ENCODE measurements at regions not wholly inside any gene's neighbourhood (a gene's known extent, or its start where the extent isn't known, plus 50 kb on each side); places are given as distances from the start of the nearest gene placed in this dataset.

DNA sequence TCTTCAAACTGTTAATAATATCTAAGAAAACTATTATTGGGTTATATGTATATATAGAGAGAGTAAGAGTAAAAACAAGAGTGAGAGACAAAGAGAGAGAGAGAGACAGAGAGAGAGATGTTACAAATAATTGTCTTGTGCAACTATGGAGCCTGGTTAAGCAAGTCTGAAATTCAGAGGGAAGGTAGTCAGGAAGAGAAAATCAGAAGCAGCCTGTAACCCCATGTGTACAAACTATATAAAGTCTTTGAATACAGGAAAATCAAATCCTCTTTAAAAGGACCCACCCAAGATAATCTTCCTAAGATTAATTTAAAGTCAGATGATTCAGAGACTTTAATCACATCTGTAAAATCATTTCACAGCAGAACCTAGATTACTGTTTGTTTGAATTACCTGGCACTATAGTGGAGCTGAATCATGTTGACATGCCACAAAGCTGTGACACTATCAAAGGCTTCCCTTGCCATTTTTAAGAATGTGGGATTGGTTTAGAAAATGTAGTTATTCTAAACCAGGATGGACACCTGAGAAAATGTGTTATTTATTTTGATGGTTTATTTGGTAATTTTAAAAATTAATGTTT, 301.7 kb upstream of the FSIP2 start:
- TF ChIP-seq ZFP30 (CRISPR knock-in tag; IDR thresholded peaks at IDR 0.05) (no peak), ARNTL (CRISPR knock-in tag; IDR thresholded peaks at IDR 0.05; ENCODE audit: borderline replicate concordance, low read depth) (no peak), RARB (CRISPR knock-in tag; IDR thresholded peaks at IDR 0.05) (no peak), TOX (CRISPR knock-in tag; IDR thresholded peaks at IDR 0.05; ENCODE audit: borderline replicate concordance) (no peak), ZC3H10 (CRISPR knock-in tag; IDR thresholded peaks at IDR 0.05) (no peak), GLIS3 (CRISPR knock-in tag; IDR thresholded peaks at IDR 0.05) (no peak)
- TF ChIP-seq, protein P1, sequence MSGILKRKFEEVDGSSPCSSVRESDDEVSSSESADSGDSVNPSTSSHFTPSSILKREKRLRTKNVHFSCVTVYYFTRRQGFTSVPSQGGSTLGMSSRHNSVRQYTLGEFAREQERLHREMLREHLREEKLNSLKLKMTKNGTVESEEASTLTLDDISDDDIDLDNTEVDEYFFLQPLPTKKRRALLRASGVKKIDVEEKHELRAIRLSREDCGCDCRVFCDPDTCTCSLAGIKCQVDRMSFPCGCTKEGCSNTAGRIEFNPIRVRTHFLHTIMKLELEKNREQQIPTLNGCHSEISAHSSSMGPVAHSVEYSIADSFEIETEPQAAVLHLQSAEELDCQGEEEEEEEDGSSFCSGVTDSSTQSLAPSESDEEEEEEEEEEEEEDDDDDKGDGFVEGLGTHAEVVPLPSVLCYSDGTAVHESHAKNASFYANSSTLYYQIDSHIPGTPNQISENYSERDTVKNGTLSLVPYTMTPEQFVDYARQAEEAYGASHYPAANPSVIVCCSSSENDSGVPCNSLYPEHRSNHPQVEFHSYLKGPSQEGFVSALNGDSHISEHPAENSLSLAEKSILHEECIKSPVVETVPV (CRISPR knock-in tag; IDR thresholded peaks at IDR 0.05), result no peak
- TF ChIP-seq, protein P2, sequence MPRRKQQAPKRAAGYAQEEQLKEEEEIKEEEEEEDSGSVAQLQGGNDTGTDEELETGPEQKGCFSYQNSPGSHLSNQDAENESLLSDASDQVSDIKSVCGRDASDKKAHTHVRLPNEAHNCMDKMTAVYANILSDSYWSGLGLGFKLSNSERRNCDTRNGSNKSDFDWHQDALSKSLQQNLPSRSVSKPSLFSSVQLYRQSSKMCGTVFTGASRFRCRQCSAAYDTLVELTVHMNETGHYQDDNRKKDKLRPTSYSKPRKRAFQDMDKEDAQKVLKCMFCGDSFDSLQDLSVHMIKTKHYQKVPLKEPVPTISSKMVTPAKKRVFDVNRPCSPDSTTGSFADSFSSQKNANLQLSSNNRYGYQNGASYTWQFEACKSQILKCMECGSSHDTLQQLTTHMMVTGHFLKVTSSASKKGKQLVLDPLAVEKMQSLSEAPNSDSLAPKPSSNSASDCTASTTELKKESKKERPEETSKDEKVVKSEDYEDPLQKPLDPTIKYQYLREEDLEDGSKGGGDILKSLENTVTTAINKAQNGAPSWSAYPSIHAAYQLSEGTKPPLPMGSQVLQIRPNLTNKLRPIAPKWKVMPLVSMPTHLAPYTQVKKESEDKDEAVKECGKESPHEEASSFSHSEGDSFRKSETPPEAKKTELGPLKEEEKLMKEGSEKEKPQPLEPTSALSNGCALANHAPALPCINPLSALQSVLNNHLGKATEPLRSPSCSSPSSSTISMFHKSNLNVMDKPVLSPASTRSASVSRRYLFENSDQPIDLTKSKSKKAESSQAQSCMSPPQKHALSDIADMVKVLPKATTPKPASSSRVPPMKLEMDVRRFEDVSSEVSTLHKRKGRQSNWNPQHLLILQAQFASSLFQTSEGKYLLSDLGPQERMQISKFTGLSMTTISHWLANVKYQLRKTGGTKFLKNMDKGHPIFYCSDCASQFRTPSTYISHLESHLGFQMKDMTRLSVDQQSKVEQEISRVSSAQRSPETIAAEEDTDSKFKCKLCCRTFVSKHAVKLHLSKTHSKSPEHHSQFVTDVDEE (CRISPR knock-in tag; IDR thresholded peaks at IDR 0.05), result no peak
- ATAC-seq, result no peak

DNA sequence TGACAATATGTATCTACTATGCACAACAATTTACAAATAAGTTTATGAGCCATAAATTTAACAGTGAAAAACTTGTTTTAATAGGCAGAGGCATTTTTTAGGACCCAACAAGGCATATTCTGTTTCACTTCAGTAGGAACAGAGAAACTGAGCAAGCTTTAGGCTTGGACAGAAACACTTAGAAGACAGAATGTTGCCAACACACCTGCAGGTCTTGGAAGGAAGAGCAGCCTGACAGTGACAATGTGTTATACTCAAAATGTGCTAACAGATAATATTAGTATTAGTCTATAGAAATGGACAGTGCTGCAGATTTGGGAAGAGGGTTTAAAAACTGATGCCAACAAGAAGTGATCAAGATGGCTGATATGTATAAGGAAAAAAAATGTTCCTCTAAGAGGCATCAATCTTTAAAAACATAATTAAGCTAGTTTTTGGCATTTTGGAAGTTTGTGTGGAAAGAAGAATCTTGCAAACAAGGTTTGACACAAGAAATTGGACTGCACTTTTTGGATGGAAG, 297.1 kb upstream of the FSIP2 start:
- no peak for ATAC-seq
- TF ChIP-seq GLIS3 (CRISPR knock-in tag; IDR thresholded peaks at IDR 0.05), result no peak

DNA sequence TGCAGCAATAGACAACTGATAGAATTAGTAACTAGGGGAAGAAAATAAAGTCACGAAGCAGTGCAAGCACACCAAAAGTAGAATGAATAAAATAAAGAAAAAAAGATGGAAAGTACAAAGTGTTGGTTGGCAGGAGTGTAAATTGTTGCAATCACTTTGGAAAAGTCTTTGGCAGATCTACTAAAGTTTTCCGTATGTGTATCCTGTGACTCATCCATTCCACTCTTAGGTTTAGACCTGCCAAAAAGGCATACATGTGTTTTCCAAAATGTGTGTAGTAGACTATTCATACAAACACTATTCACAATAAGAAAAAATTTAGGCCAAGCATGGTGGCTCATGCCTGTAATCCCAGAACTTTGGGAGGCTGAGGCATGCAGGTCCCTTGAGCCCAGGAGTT, 282.1 kb upstream of the FSIP2 start:
- peak; percentile 78 for ATAC-seq
- TF ChIP-seq ARNTL (CRISPR knock-in tag; IDR thresholded peaks at IDR 0.05; ENCODE audit: borderline replicate concordance, low read depth) (no peak), TOX (CRISPR knock-in tag; IDR thresholded peaks at IDR 0.05; ENCODE audit: borderline replicate concordance) (no peak), BACH2 (CRISPR knock-in tag; IDR thresholded peaks at IDR 0.05; ENCODE audit: borderline replicate concordance) (no peak), RARB (CRISPR knock-in tag; IDR thresholded peaks at IDR 0.05) (no peak), GLIS3 (CRISPR knock-in tag; IDR thresholded peaks at IDR 0.05) (no peak), ESRRG (CRISPR knock-in tag; IDR thresholded peaks at IDR 0.05) (no peak), ZNF8 (CRISPR knock-in tag; IDR thresholded peaks at IDR 0.05) (no peak), SNAI2 (CRISPR knock-in tag; IDR thresholded peaks at IDR 0.05) (no peak), OSR1 (CRISPR knock-in tag; IDR thresholded peaks at IDR 0.05) (no peak), ZNF565 (CRISPR knock-in tag; conservative IDR thresholded peaks at IDR 0.05; ENCODE audit: low read depth) (no peak), ZFP30 (CRISPR knock-in tag; IDR thresholded peaks at IDR 0.05) (no peak), CSDC2 (CRISPR knock-in tag; IDR thresholded peaks at IDR 0.05) (no peak), ZNF70 (CRISPR knock-in tag; IDR thresholded peaks at IDR 0.05) (no peak), ISL1 (CRISPR knock-in tag; IDR thresholded peaks at IDR 0.05) (no peak)
- TF ChIP-seq, protein P3, sequence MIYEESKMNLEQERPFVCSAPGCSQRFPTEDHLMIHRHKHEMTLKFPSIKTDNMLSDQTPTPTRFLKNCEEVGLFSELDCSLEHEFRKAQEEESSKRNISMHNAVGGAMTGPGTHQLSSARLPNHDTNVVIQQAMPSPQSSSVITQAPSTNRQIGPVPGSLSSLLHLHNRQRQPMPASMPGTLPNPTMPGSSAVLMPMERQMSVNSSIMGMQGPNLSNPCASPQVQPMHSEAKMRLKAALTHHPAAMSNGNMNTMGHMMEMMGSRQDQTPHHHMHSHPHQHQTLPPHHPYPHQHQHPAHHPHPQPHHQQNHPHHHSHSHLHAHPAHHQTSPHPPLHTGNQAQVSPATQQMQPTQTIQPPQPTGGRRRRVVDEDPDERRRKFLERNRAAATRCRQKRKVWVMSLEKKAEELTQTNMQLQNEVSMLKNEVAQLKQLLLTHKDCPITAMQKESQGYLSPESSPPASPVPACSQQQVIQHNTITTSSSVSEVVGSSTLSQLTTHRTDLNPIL (CRISPR knock-in tag; IDR thresholded peaks at IDR 0.05; ENCODE audit: low read depth), result no peak
- TF ChIP-seq, protein P4, sequence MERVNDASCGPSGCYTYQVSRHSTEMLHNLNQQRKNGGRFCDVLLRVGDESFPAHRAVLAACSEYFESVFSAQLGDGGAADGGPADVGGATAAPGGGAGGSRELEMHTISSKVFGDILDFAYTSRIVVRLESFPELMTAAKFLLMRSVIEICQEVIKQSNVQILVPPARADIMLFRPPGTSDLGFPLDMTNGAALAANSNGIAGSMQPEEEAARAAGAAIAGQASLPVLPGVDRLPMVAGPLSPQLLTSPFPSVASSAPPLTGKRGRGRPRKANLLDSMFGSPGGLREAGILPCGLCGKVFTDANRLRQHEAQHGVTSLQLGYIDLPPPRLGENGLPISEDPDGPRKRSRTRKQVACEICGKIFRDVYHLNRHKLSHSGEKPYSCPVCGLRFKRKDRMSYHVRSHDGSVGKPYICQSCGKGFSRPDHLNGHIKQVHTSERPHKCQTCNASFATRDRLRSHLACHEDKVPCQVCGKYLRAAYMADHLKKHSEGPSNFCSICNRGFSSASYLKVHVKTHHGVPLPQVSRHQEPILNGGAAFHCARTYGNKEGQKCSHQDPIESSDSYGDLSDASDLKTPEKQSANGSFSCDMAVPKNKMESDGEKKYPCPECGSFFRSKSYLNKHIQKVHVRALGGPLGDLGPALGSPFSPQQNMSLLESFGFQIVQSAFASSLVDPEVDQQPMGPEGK (CRISPR knock-in tag; IDR thresholded peaks at IDR 0.05; ENCODE audit: borderline replicate concordance), result no peak
- TF ChIP-seq, protein P5, sequence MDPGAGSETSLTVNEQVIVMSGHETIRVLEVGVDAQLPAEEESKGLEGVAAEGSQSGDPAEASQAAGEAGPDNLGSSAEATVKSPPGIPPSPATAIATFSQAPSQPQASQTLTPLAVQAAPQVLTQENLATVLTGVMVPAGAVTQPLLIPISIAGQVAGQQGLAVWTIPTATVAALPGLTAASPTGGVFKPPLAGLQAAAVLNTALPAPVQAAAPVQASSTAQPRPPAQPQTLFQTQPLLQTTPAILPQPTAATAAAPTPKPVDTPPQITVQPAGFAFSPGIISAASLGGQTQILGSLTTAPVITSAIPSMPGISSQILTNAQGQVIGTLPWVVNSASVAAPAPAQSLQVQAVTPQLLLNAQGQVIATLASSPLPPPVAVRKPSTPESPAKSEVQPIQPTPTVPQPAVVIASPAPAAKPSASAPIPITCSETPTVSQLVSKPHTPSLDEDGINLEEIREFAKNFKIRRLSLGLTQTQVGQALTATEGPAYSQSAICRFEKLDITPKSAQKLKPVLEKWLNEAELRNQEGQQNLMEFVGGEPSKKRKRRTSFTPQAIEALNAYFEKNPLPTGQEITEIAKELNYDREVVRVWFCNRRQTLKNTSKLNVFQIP (CRISPR knock-in tag; IDR thresholded peaks at IDR 0.05; ENCODE audit: borderline replicate concordance, low read depth), result no peak

Data from SK-N-SH treated with all-trans-retinoic acid at 6 μM for 48 hours (cell line).